Neutrophil (primary cell): ENCODE measurements at regions not wholly inside any gene's neighbourhood (a gene's known extent, or its start where the extent isn't known, plus 50 kb on each side); places are given as distances from the start of the nearest gene placed in this dataset.
A peak's percentile ranks its signal among the peaks of the same experiment; 100 is the strongest.

ENCODE experiments used
- H3K27ac ChIP-seq: fragments of 200-600 bp; sonication (generic); 2 replicates; pipeline ENCODE4 v1.5.1; 2016; ENCODE audit warnings: mild to moderate bottlenecking, moderate library complexity
- H3K27me3 ChIP-seq: fragments of 200-600 bp; sonication (generic); 2 replicates; pipeline ENCODE4 v1.6.0; 2016; ENCODE audit warnings: mild to moderate bottlenecking
- H3K36me3 ChIP-seq: fragments of 200-600 bp; sonication (generic); 2 replicates; pipeline ENCODE4 v1.5.1; 2017
- H3K4me1 ChIP-seq, 2 experiments: fragments of 200-600 bp in 1 of 2; sonication (generic) in 1 of 2; 1 replicate in 1 of 2; 2 replicates in 1 of 2; pipeline versions ENCODE4 v1.5.1 to v1.6.1; 2013 to 2016; ENCODE audit warnings: low read depth in 1 of 2, low read length in 1 of 2, mild to moderate bottlenecking in 1 of 2, moderate library complexity in 1 of 2; ENCODE audit not compliant: control insufficient read depth in 1 of 2, insufficient read depth in 1 of 2
- H3K4me3 ChIP-seq, 2 experiments: fragments of 200-600 bp in 1 of 2; sonication (generic) in 1 of 2; 1 replicate in 1 of 2; 2 replicates in 1 of 2; pipeline ENCODE4 v1.5.1; 2013 to 2016; ENCODE audit warnings: low read depth in 1 of 2, low read length in 1 of 2, mild to moderate bottlenecking in 1 of 2, moderate library complexity in 1 of 2
- H3K9me3 ChIP-seq: fragments of 200-600 bp; sonication (generic); 2 replicates; pipeline ENCODE4 v1.5.1; 2016
- CTCF ChIP-seq: fragments of 200-600 bp; sonication (generic); IDR thresholded peaks from 2 replicates; pipeline ENCODE4 v1.5.1; 2016; ENCODE audit warnings: antibody characterized with exemption

- H3K27me3 ChIP-seq: no peaks in the 10 kb centered on the region
- TF ChIP-seq CTCF: no peak
- peaks cover 23 to 40% of the 10 kb centered on the region in 2 experiments for H3K4me1 ChIP-seq
- H3K27ac ChIP-seq: no peak overlapping the region
- H3K4me3 ChIP-seq: no peak overlapping the region
- H3K36me3 ChIP-seq: no peaks in the 10 kb centered on the region
- no peaks in the 10 kb centered on the region for H3K9me3 ChIP-seq
These were observed 77.5 kb downstream of the CYTL1 start for GRCh38 chr4:4941751-4942150.

DNA sequence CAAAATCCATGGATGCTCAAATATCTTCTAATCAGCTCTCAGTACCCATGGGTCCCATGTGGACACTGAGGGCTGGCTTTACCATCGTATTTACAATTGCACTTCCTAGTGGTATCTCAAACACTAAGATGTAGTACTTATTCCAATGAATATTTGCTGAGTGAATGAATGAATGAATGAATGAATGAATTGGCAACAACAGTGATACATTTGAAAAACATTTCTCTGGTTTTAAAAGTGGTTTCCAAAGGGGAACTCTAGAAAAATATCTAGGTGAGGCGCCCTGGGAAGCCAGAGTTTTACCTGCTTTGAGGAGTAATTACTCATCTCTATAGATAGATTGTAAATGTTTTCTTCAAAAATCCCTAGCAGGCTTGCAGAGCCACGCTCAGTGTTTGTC lies 76.6 kb downstream of the CYTL1 start:
- no peak for TF ChIP-seq CTCF
- Histone ChIP-seq H3K4me3 (no peak overlapping the region), H3K36me3 (no peaks in the 10 kb centered on the region), H3K27ac (peak overlapping the region; percentile 94), H3K27me3 (no peaks in the 10 kb centered on the region), H3K4me1 (peaks cover 30 to 47% of the 10 kb centered on the region in 2 experiments), H3K9me3 (no peaks in the 10 kb centered on the region)

DNA sequence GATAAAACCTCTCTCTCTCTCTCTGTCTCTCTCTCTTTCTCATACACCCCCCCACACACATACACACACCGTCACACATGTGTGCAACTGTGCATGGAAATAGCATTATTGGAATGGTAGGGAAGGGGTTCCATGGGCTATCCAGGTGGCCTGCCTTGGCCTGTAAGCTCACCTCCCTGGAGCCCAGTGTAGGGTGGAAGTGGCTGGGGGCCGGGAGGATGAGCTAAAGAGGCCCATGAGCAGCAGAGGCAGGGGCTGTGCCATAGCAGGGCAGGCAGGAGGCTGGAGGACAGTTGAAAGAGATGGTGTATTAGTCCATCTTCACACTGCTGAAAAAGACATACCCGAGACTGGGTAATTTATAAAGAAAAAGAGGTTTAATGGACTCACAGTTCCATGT lies 74.2 kb downstream of the CYTL1 start:
- TF ChIP-seq CTCF: no peak
- Histone ChIP-seq H3K9me3 (no peaks in the 10 kb centered on the region), H3K4me3 (no peak overlapping the region), H3K36me3 (no peaks in the 10 kb centered on the region), H3K4me1 (peaks cover 39 to 57% of the 10 kb centered on the region in 2 experiments), H3K27me3 (no peaks in the 10 kb centered on the region), H3K27ac (peak overlapping the region; percentile 94)

- Histone ChIP-seq H3K9me3 (no peaks in the 10 kb centered on the region), H3K4me3 (no peak overlapping the region), H3K27me3 (no peaks in the 10 kb centered on the region), H3K36me3 (no peaks in the 10 kb centered on the region), H3K4me1 (peaks cover 39 to 57% of the 10 kb centered on the region in 2 experiments), H3K27ac (peak overlapping the region; percentile 94)
- no peak for TF ChIP-seq CTCF
These were observed 73.4 kb downstream of the CYTL1 start for GRCh38 chr4:4945829-4946228.

DNA sequence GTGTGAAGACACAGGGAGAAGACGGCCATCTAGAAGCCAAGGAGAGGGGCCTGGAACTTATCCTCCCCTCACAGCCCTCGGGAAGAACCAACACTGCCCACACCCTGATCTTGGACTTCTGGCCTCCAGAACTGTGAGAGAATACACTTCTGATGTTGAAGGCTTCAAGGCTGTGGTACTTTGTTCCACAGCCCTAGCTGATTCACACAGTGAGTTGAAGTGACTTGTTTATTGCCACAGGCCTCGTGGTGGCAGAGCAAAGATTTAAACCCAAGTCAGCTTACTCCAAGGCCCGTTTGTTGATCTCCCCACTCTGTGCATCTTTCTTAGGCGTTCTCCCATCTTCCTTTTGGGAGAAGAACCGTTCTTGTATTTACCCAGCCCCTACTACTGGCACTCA lies 72.8 kb downstream of the CYTL1 start:
- Histone ChIP-seq H3K36me3 (no peaks in the 10 kb centered on the region), H3K9me3 (no peaks in the 10 kb centered on the region), H3K27ac (peak overlapping the region; percentile 94), H3K4me1 (peaks cover 39 to 57% of the 10 kb centered on the region in 2 experiments), H3K27me3 (no peaks in the 10 kb centered on the region), H3K4me3 (no peak overlapping the region)
- TF ChIP-seq CTCF: no peak

GRCh38 chr4:4947721-4948120 lies 71.5 kb downstream of the CYTL1 start:
- Histone ChIP-seq H3K27me3 (no peaks in the 10 kb centered on the region), H3K27ac (peak overlapping the region; percentile 32), H3K9me3 (no peaks in the 10 kb centered on the region), H3K36me3 (no peaks in the 10 kb centered on the region), H3K4me1 (peaks cover 39 to 53% of the 10 kb centered on the region in 2 experiments), H3K4me3 (no peak overlapping the region)
- no peak for TF ChIP-seq CTCF
